ENCODE measurements at regions not wholly inside any gene's neighbourhood (a gene's known extent, or its start where the extent isn't known, plus 50 kb on each side); places are given as distances from the start of the nearest gene placed in this dataset.

DNA sequence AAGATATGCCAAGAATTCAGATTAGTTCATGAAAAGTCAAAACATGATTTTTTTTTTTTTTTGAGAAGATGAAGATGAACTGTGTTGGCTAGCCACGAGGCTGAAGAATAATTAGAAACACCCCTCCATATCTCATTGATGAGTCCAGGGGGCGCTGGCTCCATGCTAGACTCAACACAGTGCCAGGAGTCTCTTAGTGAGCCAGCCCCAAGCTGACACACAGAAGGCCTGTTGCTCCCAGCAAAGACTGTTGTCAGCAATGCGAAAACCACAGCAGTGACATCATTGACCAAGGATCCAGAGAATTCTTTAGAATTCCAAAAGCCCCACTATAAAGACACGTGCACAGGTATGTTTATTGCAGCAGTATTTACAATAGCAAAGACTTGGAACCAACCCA, 185.2 kb downstream of the ANXA2 start:
- DNase-seq (ENCODE audit: low read depth, low spot score) = no peak

DNA sequence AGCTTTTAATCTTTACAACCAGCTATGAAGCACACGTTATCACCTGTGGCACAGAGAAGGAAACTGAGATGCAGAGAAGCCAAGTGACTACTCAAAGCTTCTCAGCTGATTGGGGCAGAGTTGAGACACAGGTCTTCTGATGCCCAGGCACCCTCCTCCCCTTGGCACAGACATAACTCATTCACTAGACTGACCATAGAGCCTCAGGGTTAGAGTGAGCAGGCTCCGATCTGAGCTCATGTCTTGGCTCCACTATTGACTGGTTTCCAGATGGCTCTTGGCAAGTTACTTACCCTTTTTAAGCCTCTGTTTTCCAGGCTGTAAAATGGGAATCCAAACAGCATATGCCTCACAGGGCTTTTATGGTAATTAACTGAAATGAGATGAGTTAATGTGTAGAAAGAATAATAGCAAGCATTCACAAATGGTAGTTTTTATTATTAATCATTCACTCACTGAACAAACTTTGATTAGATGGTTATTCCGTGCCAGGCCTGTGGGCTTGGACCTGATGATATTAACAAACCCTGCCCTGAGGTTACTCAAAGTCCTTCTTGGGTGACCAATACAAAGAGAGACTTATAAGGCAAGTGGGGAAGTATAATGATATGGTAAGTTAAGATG, 184.3 kb downstream of the ANXA2 start:
- DNase-seq (ENCODE audit: low read depth, low spot score) = no peak

DNA sequence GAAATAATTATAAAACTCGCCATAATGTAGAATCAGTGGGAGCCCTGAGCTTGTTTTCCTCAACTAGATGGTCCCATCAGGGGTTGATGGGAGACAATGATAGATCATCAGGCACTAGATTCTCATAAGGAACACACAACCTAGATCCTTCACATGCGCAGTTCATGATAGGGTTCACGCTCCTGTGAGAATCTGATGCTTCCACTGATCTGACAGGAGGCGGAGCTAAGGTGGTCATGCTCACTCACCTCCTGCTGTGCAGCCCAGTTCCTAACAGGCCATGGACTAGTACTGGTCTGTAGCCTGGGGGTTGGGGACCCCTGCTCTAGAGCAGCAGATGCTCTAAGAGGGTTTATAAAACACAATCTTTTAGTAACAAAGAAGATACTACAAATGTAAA, 183.6 kb downstream of the ANXA2 start:
- no peak for DNase-seq (ENCODE audit: low read depth, low spot score)

DNA sequence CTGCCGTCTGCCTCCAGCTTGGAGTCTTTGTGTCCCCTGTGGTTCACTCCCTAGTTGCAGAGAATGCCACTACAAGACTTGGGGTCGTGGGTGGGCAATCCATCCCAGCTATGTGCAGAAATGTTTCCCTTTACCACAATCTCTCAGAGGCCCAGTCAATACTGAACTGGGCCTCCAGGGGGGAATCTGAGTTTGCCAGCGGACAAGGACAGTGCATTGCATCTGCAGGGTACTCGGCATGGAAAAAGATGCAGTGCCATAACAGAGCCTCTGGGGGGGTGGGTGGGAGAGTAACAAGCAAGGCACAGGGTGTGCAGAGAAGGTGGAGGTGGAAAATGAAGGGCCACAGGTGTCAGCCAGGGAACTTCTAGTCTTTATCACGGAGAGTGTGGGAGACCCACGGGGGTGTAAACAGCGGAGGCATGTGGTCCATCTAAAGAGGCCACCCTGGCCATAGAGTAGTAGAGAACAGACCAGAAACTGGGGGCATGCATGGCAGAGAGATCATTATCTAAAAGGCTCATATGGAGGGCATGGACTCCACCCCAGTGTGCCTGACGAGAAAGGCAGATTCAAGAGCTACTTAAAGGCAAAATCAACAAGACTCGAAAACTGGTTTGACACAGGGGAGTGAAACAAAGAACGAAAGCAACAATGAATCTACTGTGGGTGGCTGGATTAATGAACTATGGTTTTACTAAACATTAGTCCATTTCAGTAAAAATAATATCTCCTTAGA, 182.4 kb downstream of the ANXA2 start:
- no peak for DNase-seq (ENCODE audit: low read depth, low spot score)

DNA sequence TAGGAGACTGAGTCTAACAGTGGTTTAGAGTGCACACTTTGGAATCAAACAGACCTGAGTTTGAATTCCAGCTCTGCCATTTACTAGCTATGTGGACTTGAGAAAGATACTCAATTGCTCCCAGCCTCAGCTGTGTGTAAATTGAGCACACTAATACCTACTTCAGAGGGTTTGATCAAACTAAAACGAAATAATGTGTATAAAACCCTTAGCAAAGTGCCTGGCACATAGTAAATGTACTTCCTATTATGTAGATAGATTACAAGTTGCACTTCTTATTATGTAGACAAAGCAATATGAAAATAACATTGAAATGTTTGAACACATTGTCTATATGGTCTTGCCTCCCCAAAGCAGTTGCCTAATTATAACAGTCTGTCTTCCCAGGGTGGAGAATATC, 180.6 kb downstream of the ANXA2 start:
- no peak for DNase-seq (ENCODE audit: low read depth, low spot score)

DNA sequence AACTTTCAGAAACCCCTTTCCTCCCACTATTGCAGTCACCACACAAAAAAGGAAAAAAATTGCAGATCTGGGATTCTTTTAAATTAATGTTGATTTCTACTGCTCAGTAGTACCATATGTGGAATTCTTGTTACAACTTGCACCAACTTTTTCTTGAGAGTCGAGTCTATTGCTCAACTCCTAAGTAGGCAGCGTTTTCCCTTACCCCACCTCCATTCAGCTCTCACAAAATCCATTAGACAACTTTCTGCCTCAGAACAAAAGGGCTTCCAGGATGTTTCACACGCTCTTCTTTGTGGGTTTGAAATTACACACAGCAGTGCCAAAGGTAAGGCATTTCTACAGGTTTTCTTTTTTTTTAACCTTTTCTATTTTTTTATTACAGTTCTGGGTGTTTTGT, 179.5 kb downstream of the ANXA2 start:
- no peak for DNase-seq (ENCODE audit: low read depth, low spot score)

DNA sequence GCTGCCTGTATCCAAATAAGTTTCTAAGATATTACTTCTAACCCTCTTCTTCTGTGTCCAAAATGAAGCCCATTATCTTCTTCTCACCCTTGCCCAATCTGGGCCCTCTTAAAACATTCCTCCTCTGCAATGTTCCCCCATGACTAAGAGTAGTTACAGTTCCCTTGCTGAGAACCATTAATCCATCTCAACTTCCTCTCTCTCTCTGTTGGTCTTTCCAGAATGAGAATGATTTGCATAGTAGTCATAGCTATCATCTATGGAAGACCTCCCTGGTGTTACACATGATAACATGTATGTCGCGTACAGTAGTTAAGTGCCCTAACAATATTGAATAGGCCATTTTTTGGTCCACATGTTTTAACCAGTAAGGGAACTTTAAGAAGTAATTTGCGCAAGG, 177.9 kb downstream of the ANXA2 start:
- DNase-seq (ENCODE audit: low read depth, low spot score) = no peak

DNA sequence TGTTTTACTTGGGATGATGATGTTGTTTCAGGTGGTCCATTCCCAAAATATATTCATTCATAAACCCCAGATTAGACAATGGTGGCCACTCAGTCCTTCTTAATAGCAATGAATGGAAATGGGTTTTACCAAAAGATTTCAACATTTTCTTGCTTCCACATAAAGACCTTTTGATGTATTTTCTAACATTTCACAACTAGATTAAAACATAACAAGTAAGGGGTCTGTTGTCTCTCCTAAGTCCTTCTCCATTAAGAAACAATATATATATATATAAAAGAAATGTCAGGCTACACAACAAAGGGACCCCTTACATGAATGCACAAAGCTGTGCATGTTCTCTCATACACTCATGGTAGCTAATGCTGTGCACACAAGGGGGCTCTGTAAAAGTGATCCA, 176.4 kb downstream of the ANXA2 start:
- no peak for DNase-seq (ENCODE audit: low read depth, low spot score)

DNA sequence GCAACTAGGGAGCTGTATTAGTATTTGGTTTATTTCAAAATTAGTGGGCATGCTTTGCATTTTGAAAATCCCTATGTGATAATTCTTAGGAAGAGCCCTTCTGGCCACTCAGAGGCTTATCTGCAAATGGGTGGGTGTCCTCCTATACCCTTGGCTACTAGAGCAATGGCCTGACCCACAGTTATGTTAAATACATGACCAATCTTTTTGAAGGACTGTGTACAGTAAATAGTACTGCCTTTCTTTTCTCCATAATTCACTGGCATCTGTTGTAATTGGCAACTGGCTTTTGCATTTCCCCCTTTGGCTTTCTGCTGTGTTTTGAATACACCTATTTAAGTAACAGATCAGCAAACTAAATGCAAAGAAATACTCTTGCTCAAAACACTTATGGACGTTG, 175.4 kb downstream of the ANXA2 start:
- DNase-seq (ENCODE audit: low read depth, low spot score) = no peak

DNA sequence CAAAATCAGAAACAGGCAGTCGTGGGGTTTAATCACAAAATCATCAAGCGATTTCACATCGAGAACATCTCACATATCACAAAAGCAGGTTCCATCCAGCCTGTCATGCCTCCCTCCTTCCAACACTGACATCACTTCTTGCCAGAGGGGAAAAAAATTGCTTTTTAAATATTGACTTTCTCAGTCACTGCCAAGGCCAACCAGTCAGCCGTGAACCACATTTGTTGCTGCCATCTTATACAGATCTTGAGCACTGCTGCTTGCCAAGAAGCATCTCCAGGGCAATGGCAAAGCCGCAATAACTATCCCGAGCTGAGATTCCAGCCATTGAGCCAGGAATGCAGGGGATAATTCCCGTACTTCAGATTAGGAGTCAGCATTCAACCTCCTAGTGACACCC, 174.6 kb downstream of the ANXA2 start:
- DNase-seq (ENCODE audit: low read depth, low spot score) = no peak

DNA sequence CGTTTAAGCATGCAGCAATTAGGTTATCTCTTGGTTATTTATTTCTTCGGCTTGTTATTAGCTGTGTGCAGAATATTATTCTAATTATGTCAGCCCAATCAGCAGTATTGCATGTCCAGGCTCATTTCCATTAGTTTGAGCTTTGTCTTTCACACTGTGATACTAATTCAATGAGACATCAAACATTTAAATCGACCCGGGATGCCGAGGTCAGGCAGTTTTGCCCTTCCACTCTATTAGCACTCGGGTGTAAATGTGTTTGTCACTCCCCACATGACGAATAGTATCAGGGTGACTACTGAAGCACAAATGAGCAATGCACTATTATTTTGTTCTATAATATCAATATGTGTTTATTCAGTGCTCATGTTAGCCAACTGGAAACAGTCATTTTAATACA, 170.9 kb downstream of the ANXA2 start:
- DNase-seq (ENCODE audit: low read depth, low spot score) = no peak

DNA sequence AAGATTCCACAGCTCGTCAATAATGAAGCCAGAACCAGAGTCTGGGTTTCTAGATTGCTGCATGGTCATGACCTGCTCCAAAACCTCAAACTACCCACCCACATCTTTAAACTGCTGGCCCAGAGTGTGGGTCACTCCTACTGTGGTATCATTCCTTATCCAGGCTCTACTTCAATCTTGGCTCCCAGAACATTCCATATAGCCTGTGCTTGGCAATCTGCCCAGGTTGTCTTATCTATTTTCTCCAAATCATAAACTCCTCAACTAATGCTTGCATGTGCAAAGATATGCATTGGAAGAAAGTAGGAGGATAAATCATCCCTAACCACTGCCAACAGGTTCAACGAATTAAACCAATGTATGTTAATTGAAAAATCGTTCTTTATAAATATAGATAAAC, 169.7 kb downstream of the ANXA2 start:
- DNase-seq (ENCODE audit: low read depth, low spot score) = no peak

DNA sequence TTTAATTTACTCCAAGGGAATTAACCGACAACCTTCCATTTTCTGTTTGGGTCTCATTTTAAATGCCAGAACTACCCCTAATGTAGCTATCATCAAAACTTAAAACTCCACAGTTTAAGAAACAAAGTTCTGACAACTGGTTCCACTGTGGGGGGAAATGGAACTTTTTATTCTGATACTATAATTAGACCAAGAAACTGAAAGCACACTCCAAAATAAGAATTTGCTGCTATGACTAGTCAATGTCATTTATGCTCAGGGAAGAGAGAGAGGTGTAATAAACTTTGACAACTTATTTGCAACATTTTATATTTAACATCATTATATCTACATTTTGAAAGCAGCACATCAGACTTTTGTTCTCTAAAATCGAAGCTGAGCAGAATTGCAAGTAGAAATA, 169.2 kb downstream of the ANXA2 start:
- no peak for DNase-seq (ENCODE audit: low read depth, low spot score)

DNA sequence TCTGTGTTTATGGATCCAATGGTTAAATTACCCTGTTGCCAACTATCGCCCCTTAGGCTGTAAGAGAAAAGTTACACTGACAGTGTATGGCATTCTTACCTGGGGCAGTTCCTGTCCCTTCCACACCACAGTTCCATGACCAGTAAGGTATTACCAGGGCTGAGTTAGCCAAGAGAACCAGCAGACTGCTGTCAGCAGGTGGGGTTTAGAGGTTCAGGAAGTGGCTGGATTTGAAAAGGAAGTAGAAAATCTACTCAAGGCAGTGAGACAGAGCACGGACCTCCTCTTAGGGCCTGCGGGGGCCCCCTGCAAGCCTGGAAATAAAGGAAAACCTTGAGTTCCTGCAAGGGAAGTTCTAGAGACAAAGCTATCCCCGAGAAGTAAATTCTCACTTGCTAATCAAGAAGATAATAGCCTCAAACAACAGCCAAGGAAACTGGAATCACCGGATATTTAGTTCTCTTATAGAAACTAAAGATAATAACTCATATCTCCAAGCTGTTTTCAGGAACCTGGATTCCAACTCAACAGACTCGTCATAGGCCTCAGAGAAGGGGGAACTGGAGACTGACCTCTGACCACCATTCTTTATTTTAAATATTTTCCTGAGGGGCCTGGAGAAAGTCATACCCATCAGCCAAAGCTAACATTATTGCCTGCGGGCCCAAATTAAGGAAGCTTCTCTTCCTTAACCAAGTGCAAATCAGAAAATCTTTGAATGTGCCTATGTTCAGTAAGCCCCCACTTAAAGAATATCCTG, 161.7 kb downstream of the ANXA2 start:
- DNase-seq (ENCODE audit: low read depth, low spot score) = no peak

DNA sequence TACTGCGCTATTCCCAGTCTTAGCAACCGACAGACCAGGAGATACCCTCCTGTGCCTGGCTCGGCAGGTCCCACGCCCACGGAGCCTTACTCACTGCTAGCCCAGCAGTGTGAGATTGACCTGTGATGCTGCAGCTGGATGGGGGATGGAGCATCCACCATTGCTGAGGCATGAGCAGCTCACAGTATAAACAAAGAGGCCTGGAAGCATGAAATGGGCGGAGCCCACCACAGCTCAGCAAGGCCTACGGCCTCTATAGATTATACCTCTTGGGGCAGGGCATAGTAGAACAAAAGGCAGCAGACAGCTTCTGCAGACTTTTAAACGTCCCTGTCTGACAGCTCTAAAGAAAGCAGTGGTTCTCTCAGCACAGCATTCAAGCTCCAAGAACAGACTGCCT, 160.3 kb downstream of the ANXA2 start:
- no peak for DNase-seq (ENCODE audit: low read depth, low spot score)

DNA sequence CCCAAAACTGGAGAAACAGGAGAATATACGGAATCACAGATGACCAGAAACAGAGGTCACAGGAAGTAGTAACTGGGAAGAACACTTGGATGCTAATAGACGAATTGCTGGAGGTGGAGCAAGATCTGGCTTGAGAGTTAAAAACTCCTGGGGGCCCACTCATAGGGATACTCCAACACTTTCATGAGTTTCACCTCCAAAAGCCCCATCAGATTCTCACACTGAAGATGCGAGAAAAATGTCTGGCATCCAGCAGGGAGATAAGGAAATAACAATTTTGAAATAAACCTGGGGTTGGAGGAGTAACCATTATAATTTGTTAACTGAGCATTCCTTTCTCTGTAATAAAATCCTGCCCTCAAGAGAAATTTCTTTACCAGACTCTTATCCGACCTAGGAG, 154.0 kb downstream of the ANXA2 start:
- DNase-seq (ENCODE audit: low read depth, low spot score) = no peak

DNA sequence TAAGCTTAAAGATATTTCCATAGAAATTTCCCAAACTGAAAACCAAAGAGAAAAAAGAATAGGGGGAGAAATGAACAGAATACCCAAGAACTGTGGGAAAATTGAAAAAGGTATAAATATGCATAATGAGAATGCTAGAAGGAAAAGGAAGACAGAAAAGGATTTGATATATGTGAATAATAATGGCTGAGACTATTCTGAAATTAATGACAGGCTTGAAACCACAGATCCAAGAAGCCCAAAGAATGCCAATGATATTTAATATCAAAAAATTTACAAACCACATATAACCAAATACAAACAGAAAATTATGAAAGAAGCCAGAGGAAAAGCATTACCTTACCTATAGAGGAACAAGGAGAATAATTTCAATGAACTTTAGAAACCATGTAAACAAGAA, 153.0 kb downstream of the ANXA2 start:
- DNase-seq (ENCODE audit: low read depth, low spot score) = no peak

DNA sequence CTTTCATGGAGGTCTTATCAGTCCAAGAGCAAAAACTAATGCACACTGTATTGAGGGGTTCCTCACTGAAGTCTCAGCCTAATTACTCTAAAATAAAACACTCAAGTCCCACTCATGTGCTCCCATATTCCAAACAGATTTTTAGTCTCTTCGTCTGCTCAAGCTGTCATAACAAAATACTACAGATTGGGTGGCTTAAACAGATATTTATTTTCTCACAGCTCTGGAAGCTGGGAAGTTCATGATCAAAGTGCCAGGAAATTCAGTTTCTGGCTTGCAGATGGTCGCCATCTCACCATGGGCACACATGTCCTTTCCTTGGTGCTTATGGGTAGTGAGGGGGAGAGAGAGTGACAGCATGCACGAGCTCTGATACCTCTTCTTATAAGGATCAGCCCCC, 147.5 kb downstream of the ANXA2 start:
- no peak for DNase-seq (ENCODE audit: low read depth, low spot score)

DNA sequence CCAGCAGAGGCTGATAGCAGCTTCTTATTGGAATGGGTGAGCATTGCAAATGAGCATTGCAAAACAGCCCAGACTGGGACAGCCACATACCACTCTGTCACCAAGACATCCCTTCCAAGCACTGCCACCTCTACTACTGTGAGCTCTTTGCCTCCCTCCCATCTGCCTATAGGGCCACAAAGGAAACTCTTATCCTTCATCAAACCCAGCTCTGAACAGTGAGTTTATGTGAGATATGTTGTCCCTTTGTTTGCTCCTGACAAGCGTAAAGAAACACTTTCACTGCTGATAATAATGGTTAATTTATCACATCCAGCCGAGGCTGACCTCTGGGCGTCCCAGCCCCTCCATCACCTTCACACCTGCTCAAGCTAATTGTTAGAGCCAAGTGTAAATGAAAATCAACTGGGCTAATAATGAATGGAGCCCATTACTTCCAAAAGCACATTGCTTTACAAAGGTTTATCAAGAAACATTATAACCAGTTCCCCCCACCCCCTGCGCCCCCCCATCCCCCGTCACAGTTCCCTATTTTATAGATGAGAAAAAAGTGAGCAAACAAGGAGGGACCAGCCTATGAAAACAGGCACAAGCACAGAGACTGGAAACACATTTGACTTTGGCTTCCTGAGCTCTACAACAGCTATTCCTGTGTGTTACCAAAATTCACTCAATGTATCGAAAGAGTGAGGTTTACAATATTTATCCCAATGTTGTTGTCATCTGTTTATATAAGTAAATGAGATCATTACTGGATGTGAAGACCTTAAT, 146.3 kb downstream of the ANXA2 start:
- no peak for DNase-seq (ENCODE audit: low read depth, low spot score)

DNA sequence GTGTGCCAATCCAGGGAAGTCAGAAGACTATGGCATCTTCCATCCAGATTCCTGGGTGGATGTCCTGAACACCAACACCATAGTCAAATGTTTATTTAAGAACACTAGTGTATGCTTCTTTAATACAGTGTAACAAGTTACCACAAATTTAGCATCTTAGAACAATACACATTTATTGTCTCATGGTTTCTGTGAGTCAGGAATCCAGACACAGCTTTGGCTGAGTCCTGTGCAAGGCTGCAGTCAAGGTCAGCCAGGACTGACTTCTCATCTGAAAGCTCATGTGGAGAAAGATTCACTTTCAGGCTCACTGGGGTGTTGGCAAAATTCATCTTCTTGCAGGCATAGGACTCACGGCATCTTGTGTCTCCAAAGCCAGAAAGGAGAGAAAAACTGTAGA, 143.4 kb downstream of the ANXA2 start:
- no peak for DNase-seq (ENCODE audit: low read depth, low spot score)

DNA sequence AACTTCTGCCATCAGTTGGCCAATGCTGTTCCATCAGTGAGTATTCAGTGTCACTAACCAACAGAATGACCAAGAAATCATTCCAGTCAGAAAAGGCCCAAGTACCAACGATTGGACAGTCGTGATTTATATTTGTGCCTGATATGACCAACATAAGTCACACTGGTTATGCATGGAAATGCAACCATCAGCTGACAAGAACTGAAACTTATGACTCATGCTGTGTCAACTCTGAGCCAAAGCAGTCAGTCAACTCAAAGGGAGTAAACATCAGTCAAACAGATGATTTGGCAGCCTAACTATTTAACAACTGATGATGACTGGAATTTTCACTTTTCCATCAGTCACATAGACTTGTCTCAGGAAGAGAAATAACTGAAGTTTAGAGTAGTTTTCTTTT, 142.4 kb downstream of the ANXA2 start:
- no peak for DNase-seq (ENCODE audit: low read depth, low spot score)

DNA sequence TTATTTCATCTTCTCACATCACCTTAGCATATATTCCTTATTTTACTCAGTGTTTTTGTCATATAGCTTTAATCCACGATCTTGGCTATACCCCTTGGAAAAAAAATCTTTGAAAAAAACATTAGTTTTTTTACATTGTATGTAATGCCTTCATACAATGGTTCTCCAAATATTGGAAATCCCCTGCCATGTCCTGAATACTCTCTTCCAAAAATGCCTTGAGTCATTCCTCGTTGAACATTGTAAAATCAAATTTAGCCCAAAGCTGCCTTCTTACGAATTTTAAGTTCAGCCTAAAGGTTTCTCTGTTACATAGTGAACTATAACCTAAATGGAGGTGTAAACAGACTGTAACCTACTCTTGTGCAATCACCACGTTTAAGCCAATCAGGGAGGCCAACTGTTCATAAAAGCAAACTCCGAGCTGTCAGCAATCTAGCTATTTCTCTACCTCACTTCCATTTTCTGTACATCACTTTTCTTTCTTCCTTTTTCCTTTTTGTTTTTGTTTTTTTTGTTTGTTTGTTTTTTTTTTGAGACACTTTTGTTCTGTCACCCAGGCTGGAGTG, 140.1 kb downstream of the ANXA2 start:
- DNase-seq (ENCODE audit: low read depth, low spot score) = no peak

Data from pulmonary artery endothelial cell (primary cell).